K562 (cell line): ENCODE measurements at regions not wholly inside any gene's neighbourhood (a gene's known extent, or its start where the extent isn't known, plus 50 kb on each side); places are given as distances from the start of the nearest gene placed in this dataset.
A peak's percentile ranks its signal among the peaks of the same experiment; 100 is the strongest.

Experiments
- ATAC-seq: fragments of 200-7000 bp; cut with Tn5 transposase; 3 replicates; pipeline ENCODE4 v1.9.1; 2020; ENCODE audit warnings: moderate library complexity
- BruUV-seq: library from RNA; stranded (reverse); fragments of 400-500 nt; replicated peaks from 2 replicates; lab custom pipeline; 2021; lab: Mats Ljungman, UMichigan
- CTCF ChIA-PET: fragments of 300-600 bp; formaldehyde crosslinking; extraction: SDS; loops from one replicate; lab custom pipeline; 2021; ENCODE audit warnings: low intra/inter-chr PET ratio; lab: Yijun Ruan, JAX
- POLR2A ChIA-PET: fragments of 300-600, 350-650 bp; sonication (Branson Sonifier 250); formaldehyde crosslinking; extraction: SDS; loops from one replicate; lab custom pipeline; 2021; ENCODE audit warnings: antibody characterized with exemption, inconsistent platforms; lab: Yijun Ruan, JAX
- DNase-seq, 4 experiments: peaks; one replicate each; pipeline versions ENCODE4 v3.0.0 to v3.0.0-alpha.2; 2011 to 2018; ENCODE audit warnings: low spot score in 3 of 4, mixed read lengths in 3 of 4; ENCODE audit errors: extremely low read depth in 1 of 4
- FAIRE-seq: peaks from 2 replicates; lab custom pipeline; 2011; peaks lifted over from hg19 to GRCh38; lab: Jason Lieb, UNC
- H2AFZ ChIP-seq: 2 replicates; pipeline ENCODE4 v1.6.0; 2011; ENCODE audit warnings: low read depth, low read length, control low read depth, inconsistent platforms
- H3K27ac ChIP-seq: fragments of 200-600 bp; 3 replicates; pipeline ENCODE4 v1.8.0; 2011; ENCODE audit warnings: low read depth, mild to moderate bottlenecking, control low read depth, inconsistent platforms, low read length, moderate library complexity, mixed read lengths; ENCODE audit errors: extremely low read depth
- H3K27me3 ChIP-seq, 2 experiments: fragments of 300-600 bp in 1 of 2; 2 replicates in 1 of 2; 3 replicates in 1 of 2; pipeline versions ENCODE4 v1.6.0 to v1.8.0; 2011; ENCODE audit warnings: inconsistent platforms in 2 of 2, low read length in 2 of 2, mild to moderate bottlenecking in 1 of 2, mixed read lengths in 1 of 2, moderate library complexity in 1 of 2; ENCODE audit not compliant: control insufficient read depth in 2 of 2, insufficient read depth in 2 of 2
- H3K36me3 ChIP-seq: fragments of 300-600 bp; 3 replicates; pipeline ENCODE4 v1.8.0; 2011; ENCODE audit warnings: mild to moderate bottlenecking, low read length, inconsistent platforms; ENCODE audit not compliant: control insufficient read depth, insufficient read depth
- H3K4me1 ChIP-seq, 2 experiments: fragments of 200-600 bp in 1 of 2; replicated peaks in 1 of 2; 2 replicates in 1 of 2; 3 replicates in 1 of 2; pipeline versions ENCODE4 v1.5.1 to v1.8.0; 2011; ENCODE audit warnings: inconsistent platforms in 2 of 2, low read length in 2 of 2, mild to moderate bottlenecking in 1 of 2, mixed read lengths in 1 of 2, moderate library complexity in 1 of 2; ENCODE audit not compliant: control insufficient read depth in 2 of 2, insufficient read depth in 2 of 2
- H3K4me2 ChIP-seq: 2 replicates; pipeline ENCODE4 v1.6.1; 2011; ENCODE audit warnings: low read length, control low read depth, inconsistent platforms, mixed read lengths; ENCODE audit not compliant: insufficient read depth
- H3K4me3 ChIP-seq: fragments of 200-600 bp; sonication (generic), shearing (Covaris generic); 2 replicates; pipeline ENCODE4 v1.5.1; 2016; ENCODE audit warnings: control low read depth, inconsistent platforms
- H3K79me2 ChIP-seq: fragments of 200-600 bp; 3 replicates; pipeline ENCODE4 v1.8.0; 2011; ENCODE audit warnings: low read length, inconsistent platforms; ENCODE audit not compliant: control insufficient read depth, insufficient read depth
- H3K9ac ChIP-seq, 2 experiments: 2 replicates each; pipeline versions ENCODE4 v1.6.0 to v1.6.1; 2011; ENCODE audit warnings: low read depth in 2 of 2, low read length in 2 of 2, control low read depth in 1 of 2, inconsistent platforms in 1 of 2, mild to moderate bottlenecking in 1 of 2, mixed read lengths in 1 of 2; ENCODE audit not compliant: insufficient read depth in 1 of 2
- H3K9me1 ChIP-seq: one replicate; pipeline ENCODE4 v1.6.0; 2011; ENCODE audit warnings: inconsistent platforms, mild to moderate bottlenecking, low read length, moderate library complexity; ENCODE audit not compliant: control insufficient read depth, insufficient read depth
- H3K9me3 ChIP-seq: replicated peaks from 2 replicates; pipeline ENCODE4 v1.5.1; 2011; ENCODE audit warnings: low read depth, low read length, inconsistent platforms; ENCODE audit not compliant: control insufficient read depth, insufficient read depth
- H4K20me1 ChIP-seq: replicated peaks from 2 replicates; pipeline ENCODE4 v1.6.1; 2011; ENCODE audit warnings: low read length, inconsistent platforms, mixed read lengths; ENCODE audit not compliant: control insufficient read depth, insufficient read depth
- ETV6 ChIP-seq, 3 experiments: fragments of 150-350 bp in 1 of 3; sonication (generic) in 1 of 3; formaldehyde crosslinking in 1 of 3; IDR thresholded peaks; 2 replicates each; pipeline versions ENCODE4 v1.6.1 to v1.8.0; 2014 to 2022; ENCODE audit warnings: borderline replicate concordance in 2 of 3, low read depth in 2 of 3, antibody characterized with exemption in 1 of 3, low read length in 1 of 3, mild to moderate bottlenecking in 1 of 3, missing genetic modification reagents in 1 of 3
- FOSL1 ChIP-seq: fragments of 200-800 bp; sonication (Bioruptor generic); conservative IDR thresholded peaks from 2 replicates; pipeline ENCODE4 v1.6.1; 2016; ENCODE audit warnings: missing genetic modification characterization, missing compliant biosample characterization
- JUND ChIP-seq, 2 experiments: IDR thresholded peaks; 2 replicates in 1 of 2; 3 replicates in 1 of 2; pipeline ENCODE4 v1.6.1; 2011; ENCODE audit warnings: borderline replicate concordance in 2 of 2, low read depth in 2 of 2, low read length in 2 of 2, improper control_type of control experiment in 1 of 2, missing biosample characterization in 1 of 2, missing genetic modification characterization in 1 of 2, missing genetic modification reagents in 1 of 2
- MAFG ChIP-seq: fragments of 450-650 bp; conservative IDR thresholded peaks from 2 replicates; pipeline ENCODE4 v1.6.1; 2016; ENCODE audit warnings: missing genetic modification characterization, missing compliant biosample characterization
- NONO ChIP-seq, 2 experiments: fragments of 200-400 bp in 1 of 2; fragments of 450-650 bp in 1 of 2; formaldehyde crosslinking in 1 of 2; IDR thresholded peaks; 2 replicates each; pipeline ENCODE4 v1.6.1; 2017; ENCODE audit warnings: low read depth in 2 of 2, mild to moderate bottlenecking in 2 of 2, moderate library complexity in 2 of 2, low read length in 1 of 2
- RAD51 ChIP-seq: fragments of 450-650 bp; IDR thresholded peaks from 2 replicates; pipeline ENCODE4 v1.7.1; 2016; ENCODE audit warnings: low read depth, mild to moderate bottlenecking, borderline replicate concordance
- SFPQ ChIP-seq: fragments of 200-400 bp; formaldehyde crosslinking; IDR thresholded peaks from 2 replicates; pipeline ENCODE4 v1.6.1; 2017; ENCODE audit warnings: mild to moderate bottlenecking, low read depth, low read length, moderate library complexity
- SPI1 ChIP-seq: IDR thresholded peaks from 2 replicates; pipeline ENCODE4 v1.6.1; 2011; ENCODE audit warnings: low read depth, low read length, control low read depth, borderline replicate concordance
- TSC22D4 ChIP-seq: fragments of 450-650 bp; IDR thresholded peaks from 2 replicates; pipeline ENCODE4 v1.6.1; 2016; ENCODE audit warnings: missing genetic modification characterization, missing biosample characterization, control low read depth
- ZBTB17 ChIP-seq: fragments of 450-650 bp; formaldehyde crosslinking; IDR thresholded peaks from 2 replicates; pipeline ENCODE4 v1.4.0; 2020; ENCODE audit warnings: mild to moderate bottlenecking
- ZNF23 ChIP-seq: fragments of 250-450 bp; sonication (Bioruptor Pico); IDR thresholded peaks from 2 replicates; pipeline ENCODE4 v1.4.0; 2020; ENCODE audit warnings: mild to moderate bottlenecking
- ZNF239 ChIP-seq: fragments of 250-450 bp; sonication (Bioruptor Pico); IDR thresholded peaks from 2 replicates; pipeline ENCODE4 v1.4.0; 2020; ENCODE audit warnings: mild to moderate bottlenecking
- ZNF316 ChIP-seq: fragments of 450-650 bp; IDR thresholded peaks from 2 replicates; pipeline ENCODE4 v1.6.1; 2016
- WGBS: fragments of 100-300 bp; shearing (Covaris generic); methylation state at CpG from one replicate; pipeline ENCODE4 v1.1.6; 2016; ENCODE audit warnings: low coverage, mixed read lengths; ENCODE audit not compliant: insufficient coverage; ENCODE audit errors: missing lambda C conversion rate; 5-methylcytosine and 5-hydroxymethylcytosine counted together
- in situ Hi-C: fragments of 300-500 bp; cut with MboI; formaldehyde crosslinking; loops from 4 replicates; pipeline ENCODE4 v1.15.0; 2018; ENCODE audit warnings: inconsistent platforms, mixed read lengths
- intact Hi-C: fragments of 100-400 bp; cut with micrococcal nuclease; formaldehyde crosslinking; loops from 2 replicates; pipeline ENCODE4 v1.14.2; 2022
- TF ChIP-seq, protein P1 (sequence below), 2 experiments: fragments of 450-650 bp in 1 of 2; sonication (generic) in 1 of 2; formaldehyde crosslinking in 1 of 2; IDR thresholded peaks in 1 of 2; conservative IDR thresholded peaks in 1 of 2; 2 replicates each; pipeline versions ENCODE4 v1.6.1 to v1.8.1; 2016 to 2023; ENCODE audit warnings: mild to moderate bottlenecking in 2 of 2, moderate library complexity in 2 of 2, inconsistent platforms in 1 of 2, missing genetic modification reagents in 1 of 2
- TF ChIP-seq, protein P2 (sequence below), 2 experiments: IDR thresholded peaks in 1 of 2; conservative IDR thresholded peaks in 1 of 2; 2 replicates each; pipeline ENCODE4 v1.6.1; 2016; ENCODE audit warnings: low read depth in 2 of 2, mild to moderate bottlenecking in 1 of 2, missing compliant biosample characterization in 1 of 2, missing genetic modification characterization in 1 of 2, moderate library complexity in 1 of 2

DNA sequence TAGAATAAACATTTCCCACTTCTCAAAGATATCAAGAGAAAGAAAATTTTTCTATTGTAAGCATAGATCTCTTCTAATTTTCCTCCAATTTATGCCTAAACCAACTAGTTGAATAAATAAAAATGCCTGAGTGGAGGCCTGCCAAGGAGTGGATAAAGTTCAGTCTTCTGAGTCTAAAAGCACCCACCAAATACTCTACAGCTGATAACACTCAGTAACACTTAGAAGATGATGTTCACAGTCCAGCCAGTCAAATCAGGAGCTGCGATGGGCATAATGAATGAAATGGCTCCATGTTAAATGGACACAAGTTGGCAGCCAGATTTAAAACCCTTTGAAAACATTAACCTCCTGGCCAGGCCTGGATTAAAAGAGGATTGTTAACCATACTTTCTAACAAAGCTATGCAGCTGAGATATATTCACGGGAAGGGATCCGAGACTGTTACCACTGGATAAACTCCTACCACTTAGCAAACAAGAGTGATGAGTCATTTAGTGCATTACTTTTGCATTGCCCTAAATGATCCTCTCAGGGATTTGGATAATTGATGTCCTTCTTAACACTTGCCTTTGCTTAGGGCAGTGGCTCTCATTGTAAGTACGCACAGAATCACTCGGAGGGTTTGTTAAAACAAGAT, 63.7 kb upstream of the CCDC112 start:
- H3K79me2 ChIP-seq = no peaks in the 10 kb centered on the region
- H3K9me1 ChIP-seq = no peaks in the 10 kb centered on the region
- no peaks in the 10 kb centered on the region; a peak in 1 of 5 replicates for H3K4me1 ChIP-seq
- ATAC-seq (no peak), FAIRE-seq (no peak), DNase-seq (no peak)
- H4K20me1 ChIP-seq = no peaks in the 10 kb centered on the region
- in situ Hi-C loops (no loop called here), intact Hi-C loops (no loop called here)
- H3K4me3 ChIP-seq = no peak overlapping the region
- H3K27me3 ChIP-seq = no peaks in the 10 kb centered on the region
- no peaks in the 10 kb centered on the region for H3K9me3 ChIP-seq
- no peak overlapping the region for H3K4me2 ChIP-seq
- BruUV-seq = no TSS peak
- CTCF ChIA-PET = no interaction called here
- WGBS = 2% methylated on average over 5 of the region's 5 CpGs
- H3K36me3 ChIP-seq = no peaks in the 10 kb centered on the region
- no peak overlapping the region for H3K9ac ChIP-seq
- H2AFZ ChIP-seq = no peak overlapping the region
- H3K27ac ChIP-seq = no peak overlapping the region
- POLR2A ChIA-PET = no interaction called here
- TF ChIP-seq ZBTB17 (CRISPR knock-in tag) = no peak
- TF ChIP-seq SPI1 = no peak
- peak; percentile 82 for TF ChIP-seq FOSL1 (tag)
- TF ChIP-seq RAD51 = no peak
- TF ChIP-seq, protein P1, sequence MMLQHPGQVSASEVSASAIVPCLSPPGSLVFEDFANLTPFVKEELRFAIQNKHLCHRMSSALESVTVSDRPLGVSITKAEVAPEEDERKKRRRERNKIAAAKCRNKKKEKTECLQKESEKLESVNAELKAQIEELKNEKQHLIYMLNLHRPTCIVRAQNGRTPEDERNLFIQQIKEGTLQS (IDR thresholded peaks at IDR 0.05) = peak; percentile 40; the same call in 1 of the 2 replicates
- TF ChIP-seq, protein P1 (CRISPR knock-in tag; conservative IDR thresholded peaks at IDR 0.05) = no peak
- no peak for TF ChIP-seq ZNF316
- TF ChIP-seq NONO (IDR thresholded peaks at IDR 0.05; ENCODE audit: low read depth in 2 of 2, low read length in 1 of 2) = no peak
- no peak for TF ChIP-seq ZNF23
- TF ChIP-seq, protein P2, sequence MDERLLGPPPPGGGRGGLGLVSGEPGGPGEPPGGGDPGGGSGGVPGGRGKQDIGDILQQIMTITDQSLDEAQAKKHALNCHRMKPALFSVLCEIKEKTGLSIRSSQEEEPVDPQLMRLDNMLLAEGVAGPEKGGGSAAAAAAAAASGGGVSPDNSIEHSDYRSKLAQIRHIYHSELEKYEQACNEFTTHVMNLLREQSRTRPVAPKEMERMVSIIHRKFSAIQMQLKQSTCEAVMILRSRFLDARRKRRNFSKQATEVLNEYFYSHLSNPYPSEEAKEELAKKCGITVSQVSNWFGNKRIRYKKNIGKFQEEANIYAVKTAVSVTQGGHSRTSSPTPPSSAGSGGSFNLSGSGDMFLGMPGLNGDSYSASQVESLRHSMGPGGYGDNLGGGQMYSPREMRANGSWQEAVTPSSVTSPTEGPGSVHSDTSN (CRISPR knock-in tag; IDR thresholded peaks at IDR 0.05; ENCODE audit: low read depth) = no peak
- TF ChIP-seq, protein P2 (tag; conservative IDR thresholded peaks at IDR 0.05; ENCODE audit: low read depth) = peak; percentile 45; the same call in 1 of the 2 replicates
- peak; percentile 69 for TF ChIP-seq MAFG (tag)
- no peak for TF ChIP-seq ZNF239 (CRISPR knock-in tag)
- TF ChIP-seq ETV6 (IDR thresholded peaks at IDR 0.05; ENCODE audit: borderline replicate concordance in 1 of 2, low read depth in 2 of 2, low read length in 1 of 2) = no peak
- no peak for TF ChIP-seq ETV6 (CRISPR knock-in tag; IDR thresholded peaks at IDR 0.05; ENCODE audit: borderline replicate concordance)
- TF ChIP-seq SFPQ = no peak
- TF ChIP-seq JUND (IDR thresholded peaks at IDR 0.05; ENCODE audit: borderline replicate concordance, low read depth, low read length) = peak; percentile 41; the same call in 1 of the 2 replicates
- TF ChIP-seq JUND (tag; IDR thresholded peaks at IDR 0.05; ENCODE audit: borderline replicate concordance, low read depth, low read length) = peak; percentile 68; the same call in 1 of the 3 replicates
- no peak for TF ChIP-seq TSC22D4 (tag)
